Aorta (tissue), 5 donors: ENCODE measurements at regions not wholly inside any gene's neighbourhood (a gene's known extent, or its start where the extent isn't known, plus 50 kb on each side); places are given as distances from the start of the nearest gene placed in this dataset.

Experiments used
- ATAC-seq: fragments of 200-7000 bp; cut with Tn5 transposase; one replicate; pipeline ENCODE4 v1.9.1; 2022; ENCODE audit warnings: moderate library complexity; ENCODE audit not compliant: low FRiP score
- DNase-seq, 2 donors: peaks; one replicate each; pipeline ENCODE4 v3.0.0-alpha.2; 2020
- H3K27ac ChIP-seq, 2 donors: one replicate each; pipeline ENCODE4 v1.5.1; 2013; ENCODE audit warnings: low read length in 2 of 2, mild to moderate bottlenecking in 2 of 2, moderate library complexity in 2 of 2, control low read depth in 1 of 2, inconsistent platforms in 1 of 2, low read depth in 1 of 2
- H3K27me3 ChIP-seq, 2 donors: one replicate each; pipeline ENCODE4 v1.6.1; 2013; ENCODE audit warnings: control low read depth in 1 of 2, low read length in 1 of 2, mild to moderate bottlenecking in 1 of 2, moderate library complexity in 1 of 2; ENCODE audit not compliant: insufficient read depth in 2 of 2, control insufficient read depth in 1 of 2
- H3K36me3 ChIP-seq, 2 donors: one replicate each; pipeline ENCODE4 v1.6.1; 2013; ENCODE audit warnings: control low read depth in 1 of 2, low read length in 1 of 2, mild to moderate bottlenecking in 1 of 2; ENCODE audit not compliant: insufficient read depth in 2 of 2, control insufficient read depth in 1 of 2
- H3K4me1 ChIP-seq, 2 donors: one replicate each; pipeline ENCODE4 v1.6.1; 2013; ENCODE audit warnings: low read length in 2 of 2, control low read depth in 1 of 2, mild to moderate bottlenecking in 1 of 2, moderate library complexity in 1 of 2; ENCODE audit not compliant: insufficient read depth in 2 of 2, control insufficient read depth in 1 of 2
- H3K4me3 ChIP-seq, 2 donors: one replicate each; pipeline ENCODE4 v1.5.1; 2013; ENCODE audit warnings: low read length in 2 of 2, control low read depth in 1 of 2, mild to moderate bottlenecking in 1 of 2
- H3K9me3 ChIP-seq: one replicate; pipeline ENCODE4 v1.6.1; 2013; ENCODE audit warnings: mild to moderate bottlenecking, low read length; ENCODE audit not compliant: control insufficient read depth
- WGBS, 2 donors: extraction: QIAGEN DNeasy Blood & Tissue Kit; methylation state at CpG; one replicate each; pipeline ENCODE4 v1.1.7; 2013; 5-methylcytosine and 5-hydroxymethylcytosine counted together
- intact Hi-C, 2 donors: fragments of 100-400 bp; cut with DNase I; formaldehyde crosslinking; loops; one replicate each; pipeline versions ENCODE4 v1.14.2 to v1.15.0; 2022
- donor health status: healthy with polysubstance abuse.
- donor health status: Bipolar disorder and iron deficiency.
- donor health status: DM: no; HTN: no; CAD: no.
- donor health status: DM: no; HTN: no; CAD: no.
- donor health status: DM: yes; HTN: yes; CAD: no.

DNA sequence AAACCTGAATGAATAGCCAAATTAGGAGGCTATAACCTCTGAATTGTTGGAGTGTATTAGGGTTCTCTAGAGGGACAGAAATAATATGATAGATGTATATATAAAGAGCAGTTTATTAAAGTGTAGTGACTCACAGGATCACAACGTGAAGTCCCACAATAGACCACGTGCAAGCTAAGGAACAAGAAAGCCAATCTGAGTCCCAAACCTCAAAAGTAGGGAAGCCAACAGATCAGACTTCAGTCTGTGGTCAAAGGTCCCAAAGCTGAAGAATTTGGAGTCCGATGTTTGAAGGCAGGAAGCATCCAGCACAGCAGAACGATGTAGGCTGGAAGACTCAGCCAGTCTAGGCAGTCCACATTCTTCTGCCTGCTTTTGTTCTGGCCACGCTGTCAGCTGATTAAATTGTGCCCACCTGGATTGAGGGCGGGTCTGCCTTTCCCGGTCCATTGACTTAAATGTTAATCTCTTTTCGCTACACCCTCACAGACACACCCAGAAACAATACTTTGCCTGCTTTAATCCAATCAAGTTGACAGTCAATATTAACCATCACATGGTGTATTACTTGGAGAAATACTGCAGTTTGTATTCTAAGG, 550.6 kb downstream of the CDH10 start:
- DNase-seq, result no peak
- 71 to 76% methylated on average over 8 of the region's 8 CpGs for WGBS, 2 donors

GRCh38 chr5:24102010-24102409, 542.8 kb downstream of the CDH10 start:
- WGBS, 2 donors, result 82 to 83% methylated on average over 2 of the region's 2 CpGs
- no peak overlapping the region for H3K27ac ChIP-seq
- no peak for ATAC-seq
- no peaks in the 10 kb centered on the region for H3K9me3 ChIP-seq
- intact Hi-C loops, result no loop called here
- no peaks in the 10 kb centered on the region for H3K27me3 ChIP-seq
- no peaks in the 10 kb centered on the region for H3K4me1 ChIP-seq
- H3K4me3 ChIP-seq, result no peak overlapping the region
- no peak for DNase-seq
- H3K36me3 ChIP-seq, result no peaks in the 10 kb centered on the region

More for the DNA sequence above, 550.6 kb downstream of the CDH10 start:
- Histone ChIP-seq H3K9me3 (peaks cover 2% of the 10 kb centered on the region), H3K4me1 (no peaks in the 10 kb centered on the region), H3K27me3 (no peaks in the 10 kb centered on the region), H3K27ac (no peak overlapping the region), H3K4me3 (no peak overlapping the region), H3K36me3 (no peaks in the 10 kb centered on the region)
- ATAC-seq, result no peak
- intact Hi-C loops, result no loop called here

DNA sequence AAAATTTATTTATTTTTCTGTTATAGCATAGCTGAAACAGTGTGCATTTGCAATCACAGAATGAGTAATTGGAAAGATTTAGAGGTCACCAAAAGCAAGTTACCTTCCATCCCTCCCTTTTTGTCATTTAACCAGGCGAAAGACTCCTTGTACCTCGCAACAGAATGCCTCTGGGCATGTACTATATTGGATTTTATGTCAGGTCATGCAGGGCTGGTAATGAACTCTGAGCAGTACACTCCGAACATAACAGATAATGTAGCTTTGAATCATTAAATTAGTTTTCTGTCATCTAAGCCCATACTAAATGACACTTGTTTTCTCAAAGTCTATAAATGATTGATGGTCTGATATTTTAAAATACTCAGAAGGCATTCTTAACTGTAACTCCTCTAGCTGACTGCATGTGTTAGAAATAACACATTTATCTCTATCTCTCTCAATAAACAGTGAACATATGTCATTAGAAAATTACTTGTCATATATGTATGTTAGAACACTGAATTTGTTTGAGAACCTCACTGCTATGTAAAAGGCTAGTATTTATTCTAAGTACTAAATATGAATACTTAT, 541.2 kb downstream of the CDH10 start:
- Histone ChIP-seq H3K27ac (no peak overlapping the region), H3K4me1 (no peaks in the 10 kb centered on the region), H3K27me3 (no peaks in the 10 kb centered on the region), H3K4me3 (no peak overlapping the region), H3K36me3 (no peaks in the 10 kb centered on the region), H3K9me3 (no peaks in the 10 kb centered on the region)
- WGBS, 2 donors, result 39 to 43% methylated on average over 3 of the region's 3 CpGs
- no peak for DNase-seq
- ATAC-seq, result no peak
- intact Hi-C loops, result no loop called here

GRCh38 chr5:24110004-24110615, 534.7 kb downstream of the CDH10 start:
- 31 to 32% methylated on average over 3 of the region's 3 CpGs for WGBS, 2 donors
- H3K27me3 ChIP-seq, result no peaks in the 10 kb centered on the region
- ATAC-seq, result no peak
- H3K4me3 ChIP-seq, result no peak overlapping the region
- H3K9me3 ChIP-seq, result no peaks in the 10 kb centered on the region
- H3K36me3 ChIP-seq, result no peaks in the 10 kb centered on the region
- no peaks in the 10 kb centered on the region for H3K4me1 ChIP-seq
- no peak overlapping the region for H3K27ac ChIP-seq
- intact Hi-C loops, result no loop called here
- DNase-seq, result no peak

- no peak for DNase-seq
- intact Hi-C loops, result no loop called here
- 55 to 62% methylated on average over 2 of the region's 2 CpGs for WGBS, 2 donors
- H3K27me3 ChIP-seq, result no peaks in the 10 kb centered on the region
- no peaks in the 10 kb centered on the region for H3K36me3 ChIP-seq
- no peak overlapping the region for H3K4me3 ChIP-seq
- no peak overlapping the region for H3K27ac ChIP-seq
- no peaks in the 10 kb centered on the region for H3K4me1 ChIP-seq
- ATAC-seq, result no peak
- no peaks in the 10 kb centered on the region for H3K9me3 ChIP-seq
Measured at GRCh38 chr5:24112420-24112819, 532.4 kb downstream of the CDH10 start.

GRCh38 chr5:24118351-24118750, 526.4 kb downstream of the CDH10 start:
- intact Hi-C loops, result no loop called here
- no peaks in the 10 kb centered on the region for H3K27me3 ChIP-seq
- no peak for ATAC-seq

GRCh38 chr5:24135536-24135935, 509.2 kb downstream of the CDH10 start:
- H3K27ac ChIP-seq, result no peak overlapping the region
- DNase-seq (no peak), ATAC-seq (no peak)
- H3K4me3 ChIP-seq, result no peak overlapping the region
- no peaks in the 10 kb centered on the region for H3K36me3 ChIP-seq
- H3K27me3 ChIP-seq, result no peaks in the 10 kb centered on the region
- H3K4me1 ChIP-seq, result no peaks in the 10 kb centered on the region
- H3K9me3 ChIP-seq, result no peaks in the 10 kb centered on the region
- intact Hi-C loops, result no loop called here

More at GRCh38 chr5:24118351-24118750, 526.4 kb downstream of the CDH10 start:
- no peak overlapping the region for H3K27ac ChIP-seq
- no peak for DNase-seq
- H3K36me3 ChIP-seq, result no peaks in the 10 kb centered on the region
- peaks cover 2% of the 10 kb centered on the region for H3K9me3 ChIP-seq
- no peak overlapping the region for H3K4me3 ChIP-seq
- H3K4me1 ChIP-seq, result no peaks in the 10 kb centered on the region
- 65 to 68% methylated on average over 2 of the region's 2 CpGs for WGBS, 2 donors

GRCh38 chr5:24141046-24141445, 503.7 kb downstream of the CDH10 start:
- no peaks in the 10 kb centered on the region for H3K27me3 ChIP-seq
- no peaks in the 10 kb centered on the region for H3K4me1 ChIP-seq
- H3K27ac ChIP-seq, result no peak overlapping the region
- no peaks in the 10 kb centered on the region for H3K36me3 ChIP-seq
- H3K9me3 ChIP-seq, result no peaks in the 10 kb centered on the region
- H3K4me3 ChIP-seq, result no peak overlapping the region
- intact Hi-C loops, result no loop called here
- peak in 1 of 2 donors; percentile 49 for DNase-seq
- peak; percentile 19 for ATAC-seq
- 45 to 62% methylated on average over 3 of the region's 3 CpGs for WGBS, 2 donors

DNA sequence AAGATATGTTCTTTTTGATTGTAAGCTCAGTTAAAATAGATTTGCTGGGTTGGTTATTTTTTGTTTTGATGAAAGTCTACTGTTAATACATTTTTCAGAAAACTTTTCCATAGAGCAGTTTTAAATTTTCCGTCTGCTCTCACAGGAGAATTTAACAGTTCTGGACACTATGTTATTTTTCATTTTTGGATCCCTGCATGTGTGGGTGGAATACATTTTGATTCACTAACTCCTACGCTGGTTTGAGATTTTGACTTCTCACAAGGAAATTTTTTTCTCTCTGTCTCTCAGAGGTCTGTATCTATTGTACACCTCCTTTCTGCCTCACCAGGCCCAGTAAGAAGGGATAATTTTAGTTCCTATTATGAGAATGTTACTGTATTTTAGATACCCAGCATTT, 502.4 kb downstream of the CDH10 start:
- 15 to 16% methylated on average over 2 of the region's 2 CpGs for WGBS, 2 donors
- no peak overlapping the region for H3K4me3 ChIP-seq
- intact Hi-C loops, result no loop called here
- DNase-seq (no peak), ATAC-seq (no peak)
- no peak overlapping the region for H3K27ac ChIP-seq
- H3K4me1 ChIP-seq, result no peaks in the 10 kb centered on the region
- H3K27me3 ChIP-seq, result no peaks in the 10 kb centered on the region
- H3K36me3 ChIP-seq, result no peaks in the 10 kb centered on the region
- no peaks in the 10 kb centered on the region for H3K9me3 ChIP-seq
